SK-N-SH (cell line): ENCODE measurements at regions not wholly inside any gene's neighbourhood (a gene's known extent, or its start where the extent isn't known, plus 50 kb on each side); places are given as distances from the start of the nearest gene placed in this dataset.

Experiments used
- EZH2phosphoT487 ChIP-seq: fragments of 200-600 bp; sonication (generic); IDR thresholded peaks from 2 replicates; pipeline ENCODE4 v1.6.1; 2017; ENCODE audit warnings: low read depth, mixed run types, mild to moderate bottlenecking, antibody characterized with exemption, moderate library complexity, borderline replicate concordance
- REST ChIP-seq: IDR thresholded peaks from 2 replicates; pipeline ENCODE4 v1.6.1; 2012; ENCODE audit warnings: mild to moderate bottlenecking, low read depth, low read length, moderate library complexity
- USF2 ChIP-seq: fragments of 150-350 bp; IDR thresholded peaks from 2 replicates; pipeline ENCODE4 v1.6.1; 2017; ENCODE audit warnings: antibody characterized with exemption, low read length, low read depth, borderline replicate concordance

- TF ChIP-seq EZH2phosphoT487 (no peak), REST (no peak), USF2 (no peak)
Observed at GRCh38 chr4:43163101-43163792, 270.7 kb downstream of the GRXCR1 start.
